RKO (cell line): ENCODE measurements at regions not wholly inside any gene's neighbourhood (a gene's known extent, or its start where the extent isn't known, plus 50 kb on each side); places are given as distances from the start of the nearest gene placed in this dataset.
"Not testable (repeated sequence)": the region's sequence is repeated elsewhere in the genome, so short reads cannot be mapped to it uniquely, and the experiment has no call there.

Experiments
- DNase-seq: peaks from one replicate; pipeline ENCODE4 v3.0.0-alpha.2; 2016; ENCODE audit warnings: low spot score

GRCh38 chr4:72677265-72677664, 108.2 kb upstream of the ADAMTS3 start:
- no peak for DNase-seq

- DNase-seq = no peak
Measured at GRCh38 chr4:72671980-72672379, 103.0 kb upstream of the ADAMTS3 start.

GRCh38 chr4:72670521-72670920, 101.5 kb upstream of the ADAMTS3 start:
- no peak for DNase-seq

DNA sequence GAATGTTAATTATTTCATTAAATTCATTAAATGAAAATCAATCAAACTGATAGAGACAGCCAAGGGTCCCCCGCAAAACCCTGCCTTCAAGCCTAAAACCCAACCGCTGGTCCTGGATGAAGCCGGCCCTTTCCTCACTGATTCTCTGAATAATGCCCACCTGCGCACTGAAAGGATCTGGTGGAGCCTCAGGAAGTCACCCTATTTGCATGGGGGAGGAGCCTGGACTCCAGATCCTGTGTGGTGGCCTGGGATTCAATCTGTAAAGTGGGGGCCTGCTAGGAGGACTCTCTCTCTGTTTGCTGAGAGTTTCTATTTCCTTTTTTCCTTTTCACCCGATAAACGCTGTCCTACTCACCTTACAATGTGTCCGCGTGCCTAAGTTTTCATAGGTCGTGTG, 97.9 kb upstream of the ADAMTS3 start:
- no peak for DNase-seq

- DNase-seq = no peak
Measured at GRCh38 chr4:72665171-72665968, 96.3 kb upstream of the ADAMTS3 start.

DNA sequence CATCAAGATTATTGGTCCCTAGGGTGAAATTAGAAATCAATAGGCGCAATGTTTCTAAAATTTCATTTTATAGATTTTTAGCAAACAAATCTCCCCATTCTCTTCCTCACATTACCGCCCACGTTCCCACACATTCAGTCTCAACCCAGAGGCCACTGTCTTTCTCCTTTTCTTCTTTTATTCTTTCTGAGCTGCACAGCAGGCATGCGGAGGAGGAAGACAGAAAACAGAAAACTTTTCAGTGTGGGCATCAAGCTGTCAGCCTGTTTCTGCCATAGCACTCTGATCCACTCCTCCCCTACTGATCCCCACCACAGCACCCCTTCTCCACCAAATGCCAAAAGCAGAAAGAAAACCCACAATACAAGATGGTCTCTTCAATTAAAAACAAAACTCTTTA, 94.8 kb upstream of the ADAMTS3 start:
- DNase-seq = no peak

DNA sequence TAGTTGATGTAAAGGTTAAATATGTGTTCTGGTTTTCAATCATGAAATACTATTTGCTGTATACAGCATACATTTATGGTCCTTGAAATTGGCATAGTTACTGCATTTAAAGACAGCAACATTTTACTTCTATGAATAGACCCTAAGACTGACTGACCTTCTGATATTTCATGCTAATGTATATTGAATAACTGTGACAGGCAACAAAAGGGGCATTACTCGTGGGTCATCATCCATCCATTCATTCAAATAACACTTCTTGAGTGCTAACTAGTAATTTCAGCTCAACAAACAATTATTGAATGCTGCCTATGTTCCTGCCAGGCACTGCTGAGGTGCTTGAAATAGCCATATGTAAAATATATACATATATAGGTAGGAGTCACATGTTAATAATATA, 92.8 kb upstream of the ADAMTS3 start:
- DNase-seq = no peak

DNA sequence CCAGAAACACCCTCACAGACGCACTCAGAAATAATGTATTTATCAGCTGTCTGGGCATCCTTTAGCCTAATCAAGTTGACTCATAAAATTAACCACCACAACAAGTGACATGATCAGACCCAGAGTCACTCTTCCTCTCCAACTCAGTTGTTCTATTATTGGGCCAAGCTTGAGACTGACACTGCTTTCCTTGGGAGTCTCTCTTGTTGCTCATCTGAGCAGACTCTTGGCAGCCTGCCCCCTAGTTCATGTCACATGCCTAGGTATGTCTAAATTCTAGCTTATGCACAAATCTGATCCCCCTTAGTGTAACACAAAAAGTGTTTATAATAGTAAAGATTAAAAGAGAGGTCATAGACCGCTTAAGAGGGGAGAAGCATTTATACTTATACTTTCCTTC, 72.6 kb upstream of the ADAMTS3 start:
- DNase-seq = no peak

- DNase-seq = not testable (repeated sequence)
Measured at GRCh38 chr4:72636866-72637265, 67.8 kb upstream of the ADAMTS3 start.

DNA sequence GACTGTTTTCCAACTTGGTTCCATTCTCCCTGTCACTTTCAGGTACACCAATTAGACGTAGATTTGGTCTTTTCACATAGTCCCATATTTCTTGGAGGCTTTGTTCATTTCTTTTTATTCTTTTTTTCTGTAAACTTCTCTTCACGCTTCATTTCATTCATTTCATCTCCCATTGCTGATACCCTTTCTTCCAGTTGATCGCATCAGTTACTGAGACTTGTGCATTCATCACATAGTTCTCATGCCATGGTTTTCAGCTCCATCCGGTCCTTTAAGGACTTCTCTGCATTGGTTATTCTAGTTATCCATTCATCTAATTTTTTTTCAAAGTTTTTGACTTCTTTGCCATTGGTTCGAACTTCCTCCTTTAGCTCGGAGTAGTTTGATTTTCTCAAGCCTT, 66.9 kb upstream of the ADAMTS3 start:
- not testable (repeated sequence) for DNase-seq

GRCh38 chr4:72632253-72632652, 63.2 kb upstream of the ADAMTS3 start:
- not testable (repeated sequence) for DNase-seq

- DNase-seq = peak; percentile 67
Measured at GRCh38 chr4:72631296-72631695, 62.3 kb upstream of the ADAMTS3 start.

DNA sequence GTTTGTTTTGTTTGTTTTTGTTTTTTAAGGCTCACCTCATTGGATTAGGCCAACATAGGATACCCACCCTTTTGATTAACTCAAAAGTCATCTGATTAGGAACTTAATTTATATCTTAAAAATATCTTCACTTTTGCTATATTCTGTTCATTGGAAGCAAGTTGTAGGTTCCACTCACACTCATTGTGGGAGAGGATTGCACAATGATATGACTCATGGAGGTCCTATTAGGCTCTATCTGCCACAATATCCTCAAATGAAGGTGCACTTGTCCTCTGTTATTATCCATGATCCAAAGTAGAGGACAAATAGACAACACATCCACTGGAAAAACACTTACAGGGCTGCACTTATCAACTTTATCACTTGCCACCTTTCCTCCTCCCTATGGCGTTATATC, 60.5 kb upstream of the ADAMTS3 start:
- no peak for DNase-seq

GRCh38 chr4:72627723-72628122, 58.7 kb upstream of the ADAMTS3 start:
- DNase-seq = no peak
